ENCODE measurements at regions not wholly inside any gene's neighbourhood (a gene's known extent, or its start where the extent isn't known, plus 50 kb on each side); places are given as distances from the start of the nearest gene placed in this dataset.

GRCh38 chr5:8930021-8930420 is 615.9 kb downstream of the SEMA5A start:
- in situ Hi-C loops (cut with MboI) (no loop called here), intact Hi-C loops (cut with micrococcal nuclease; ENCODE audit: unreplicated experiment) (no loop called here)
- ChIA-PET POLR2A (no interaction called here), SMC1A (ENCODE audit: uncharacterized antibody, unreplicated experiment) (no interaction called here), CTCF (no interaction called here), RAD21 (ENCODE audit: unreplicated experiment) (no interaction called here)
- no peak for TF ChIP-seq SPI1 (IDR thresholded peaks at IDR 0.05; ENCODE audit: borderline replicate concordance, insufficient read depth, low read depth, low read length)
- TF ChIP-seq NBN (IDR thresholded peaks at IDR 0.05), result no peak
- no peak for TF ChIP-seq MYB (IDR thresholded peaks at IDR 0.05; ENCODE audit: borderline replicate concordance, low read depth, low read length)
- no peak for TF ChIP-seq SUZ12 (IDR thresholded peaks at IDR 0.05; ENCODE audit: unreplicated experiment)
- TF ChIP-seq CBX3 (IDR thresholded peaks at IDR 0.05; ENCODE audit: borderline replicate concordance, low read depth), result no peak
- no peak for TF ChIP-seq CEBPB (IDR thresholded peaks at IDR 0.05; ENCODE audit: borderline replicate concordance in 1 of 2, low read depth in 2 of 2, low read length in 2 of 2)
- no peak for TF ChIP-seq ASH2L (IDR thresholded peaks at IDR 0.05; ENCODE audit: borderline replicate concordance, low read depth)
- TF ChIP-seq, protein P1, sequence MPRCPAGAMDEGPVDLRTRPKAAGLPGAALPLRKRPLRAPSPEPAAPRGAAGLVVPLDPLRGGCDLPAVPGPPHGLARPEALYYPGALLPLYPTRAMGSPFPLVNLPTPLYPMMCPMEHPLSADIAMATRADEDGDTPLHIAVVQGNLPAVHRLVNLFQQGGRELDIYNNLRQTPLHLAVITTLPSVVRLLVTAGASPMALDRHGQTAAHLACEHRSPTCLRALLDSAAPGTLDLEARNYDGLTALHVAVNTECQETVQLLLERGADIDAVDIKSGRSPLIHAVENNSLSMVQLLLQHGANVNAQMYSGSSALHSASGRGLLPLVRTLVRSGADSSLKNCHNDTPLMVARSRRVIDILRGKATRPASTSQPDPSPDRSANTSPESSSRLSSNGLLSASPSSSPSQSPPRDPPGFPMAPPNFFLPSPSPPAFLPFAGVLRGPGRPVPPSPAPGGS (IDR thresholded peaks at IDR 0.05; ENCODE audit: borderline replicate concordance, insufficient read depth, low read depth, low read length, poor library complexity, severe bottlenecking), result no peak
- TF ChIP-seq ZNF217 (IDR thresholded peaks at IDR 0.05), result no peak
- TF ChIP-seq SIN3A (IDR thresholded peaks at IDR 0.05; ENCODE audit: low read depth, low read length), result no peak
- no TSS peak for BruUV-seq (replicated peaks)
- Histone ChIP-seq H3K27me3 (replicated peaks in 1 of 2; ENCODE audit: control insufficient read depth in 2 of 2, insufficient read depth in 2 of 2, low read length in 1 of 2) (no peaks in the 10 kb centered on the region), H3K4me3 (no peak overlapping the region), H3K79me2 (ENCODE audit: control insufficient read depth, insufficient read depth, low read length) (no peaks in the 10 kb centered on the region), H2AFZ (ENCODE audit: control insufficient read depth, low read depth, low read length) (no peak overlapping the region), H3K4me2 (ENCODE audit: control insufficient read depth, insufficient read depth) (no peak overlapping the region), H3K9me3 (replicated peaks; ENCODE audit: control insufficient read depth, insufficient read depth, low read length) (no peaks in the 10 kb centered on the region), H3K4me1 (ENCODE audit: control insufficient read depth, insufficient read depth, low read length) (no peaks in the 10 kb centered on the region), H3K27ac (ENCODE audit: control insufficient read depth, insufficient read depth) (no peak overlapping the region), H3K36me3 (ENCODE audit: control insufficient read depth in 2 of 2, insufficient read depth in 2 of 2, low read length in 1 of 2) (no peaks in the 10 kb centered on the region), H4K20me1 (ENCODE audit: control insufficient read depth, insufficient read depth) (no peaks in the 10 kb centered on the region), H3K9ac (ENCODE audit: control insufficient read depth, insufficient read depth, low read length) (no peak overlapping the region)
- ATAC-seq, result no peak
- WGBS (ENCODE audit: insufficient coverage, insufficient replicate concordance, low lambda C conversion rate, missing lambda C conversion rate), result 6% methylated on average over 2 of the region's 2 CpGs
- DNase-seq (ENCODE audit: low read depth, low spot score), result no peak
- no peak for FAIRE-seq

Measured in GM12878 (cell line).